ENCODE measurements at regions not wholly inside any gene's neighbourhood (a gene's known extent, or its start where the extent isn't known, plus 50 kb on each side); places are given as distances from the start of the nearest gene placed in this dataset.

- TF ChIP-seq CTCF (IDR thresholded peaks at IDR 0.05), result no peak
- no peak for TF ChIP-seq POLR2A (IDR thresholded peaks at IDR 0.05)
Observed at GRCh38 chr6:4565301-4566250, 210.6 kb upstream of the CDYL start.

Measured in breast epithelium (tissue), 3 donors.